GM12873 (cell line): ENCODE measurements at regions not wholly inside any gene's neighbourhood (a gene's known extent, or its start where the extent isn't known, plus 50 kb on each side); places are given as distances from the start of the nearest gene placed in this dataset.

Experiments
- CTCF ChIP-seq: IDR thresholded peaks from 2 replicates; pipeline ENCODE4 v1.5.1; 2012; ENCODE audit warnings: low read depth, mild to moderate bottlenecking, moderate library complexity, low read length, control low read depth; ENCODE audit not compliant: insufficient read depth; ENCODE audit errors: missing control alignments

GRCh38 chr3:8266730-8267131, 234.9 kb upstream of the LMCD1 start:
- no peak for TF ChIP-seq CTCF

- TF ChIP-seq CTCF: no peak
These were observed 228.1 kb upstream of the LMCD1 start for GRCh38 chr3:8273479-8273878.

GRCh38 chr3:8276056-8276455, 225.6 kb upstream of the LMCD1 start:
- TF ChIP-seq CTCF: no peak

- TF ChIP-seq CTCF: no peak
These were observed 225.1 kb upstream of the LMCD1 start for GRCh38 chr3:8276506-8276905.

GRCh38 chr3:8278448-8278847, 223.2 kb upstream of the LMCD1 start:
- no peak for TF ChIP-seq CTCF

- no peak for TF ChIP-seq CTCF
These were observed 222.1 kb upstream of the LMCD1 start for GRCh38 chr3:8279476-8279875.

- TF ChIP-seq CTCF: no peak
These were observed 221.6 kb upstream of the LMCD1 start for GRCh38 chr3:8279886-8280550.
